Upper lobe of left lung (tissue), 6 donors: ENCODE measurements at regions not wholly inside any gene's neighbourhood (a gene's known extent, or its start where the extent isn't known, plus 50 kb on each side); places are given as distances from the start of the nearest gene placed in this dataset.
A peak's percentile ranks its signal among the peaks of the same experiment; 100 is the strongest.

ENCODE experiments used
- ATAC-seq, 2 donors: fragments of 200-7000 bp; cut with Tn5 transposase; one replicate each; pipeline ENCODE4 v1.9.1; 2022; ENCODE audit warnings: mild to moderate bottlenecking in 2 of 2, moderate library complexity in 2 of 2; ENCODE audit not compliant: low FRiP score in 2 of 2
- DNase-seq, 2 donors: peaks; one replicate each; pipeline ENCODE4 v3.0.0-alpha.2; 2019 to 2020
- H3K27ac ChIP-seq, 4 donors: fragments of 200-600 bp; sonication (generic); one replicate each; pipeline ENCODE4 v1.5.1; 2016 to 2019
- H3K27me3 ChIP-seq, 4 donors: fragments of 200-600 bp; sonication (generic); one replicate each; pipeline ENCODE4 v1.5.1; 2017 to 2019
- H3K36me3 ChIP-seq, 4 donors: fragments of 200-600 bp; sonication (generic); one replicate each; pipeline ENCODE4 v1.5.1; 2016 to 2019
- H3K4me1 ChIP-seq, 4 donors: fragments of 200-600 bp; sonication (generic); one replicate each; pipeline ENCODE4 v1.5.1; 2018 to 2019
- H3K4me3 ChIP-seq, 4 donors: fragments of 200-600 bp; sonication (generic); one replicate each; pipeline ENCODE4 v1.5.1; 2017 to 2019; ENCODE audit warnings: mild to moderate bottlenecking in 2 of 4, moderate library complexity in 1 of 4
- H3K9me3 ChIP-seq, 4 donors: fragments of 200-600 bp; sonication (generic); one replicate each; pipeline ENCODE4 v1.5.1; 2018 to 2019
- CTCF ChIP-seq, 6 experiments: fragments of 450-650 bp in 4 of 6; fragments of 200-600 bp in 2 of 6; sonication (generic) in 2 of 6; IDR thresholded peaks; one replicate each; pipeline ENCODE4 v1.5.1; 2016 to 2019; ENCODE audit warnings: antibody characterized with exemption in 6 of 6
- EP300 ChIP-seq, 4 donors: sonication (generic); formaldehyde crosslinking; IDR thresholded peaks; one replicate each; pipeline ENCODE4 v1.5.1; 2017; ENCODE audit warnings: antibody characterized with exemption in 4 of 4, control low read depth in 2 of 4
- POLR2A ChIP-seq, 4 donors: fragments of 450-650 bp; IDR thresholded peaks; one replicate each; pipeline ENCODE4 v1.5.1; 2016 to 2017; ENCODE audit warnings: antibody characterized with exemption in 4 of 4, mild to moderate bottlenecking in 2 of 4
- POLR2AphosphoS5 ChIP-seq, 2 donors: sonication (generic); formaldehyde crosslinking; IDR thresholded peaks; one replicate each; pipeline ENCODE4 v1.5.1; 2017; ENCODE audit warnings: antibody characterized with exemption in 2 of 2
- WGBS, 2 donors: methylation state at CpG; one replicate each; pipeline ENCODE4 v1.1.5; 2017 to 2018; 5-methylcytosine and 5-hydroxymethylcytosine counted together
- donor health status: DM: no; HTN: no; CAD: no; lungs with moderate emphysema.
- donor health status: DM: no; HTN: yes; CAD: no; lungs with severe emphysema.

GRCh38 chr6:8914700-8915099 lies 479.4 kb upstream of the SLC35B3 start:
- WGBS, 2 donors = 91 to 93% methylated on average over 9 of the region's 9 CpGs
- Histone ChIP-seq H3K27me3 (no peaks in the 10 kb centered on the region), H3K4me3 (no peak overlapping the region), H3K4me1 (no peaks in the 10 kb centered on the region), H3K27ac (no peak overlapping the region), H3K36me3 (no peaks in the 10 kb centered on the region), H3K9me3 (peaks cover 0 to 8% (median 0%) of the 10 kb centered on the region in 4 donors)
- DNase-seq = no peak
- no peak for ATAC-seq
- TF ChIP-seq POLR2AphosphoS5 (IDR thresholded peaks at IDR 0.05) = no peak
- TF ChIP-seq EP300 (IDR thresholded peaks at IDR 0.05) = no peak
- TF ChIP-seq CTCF (IDR thresholded peaks at IDR 0.05) = no peak
- no peak for TF ChIP-seq POLR2A (IDR thresholded peaks at IDR 0.05)

- WGBS, 2 donors = 74 to 82% methylated on average over 3 of the region's 3 CpGs
- Histone ChIP-seq H3K4me3 (no peak overlapping the region), H3K9me3 (peaks cover 0 to 8% (median 0%) of the 10 kb centered on the region in 4 donors), H3K27ac (no peak overlapping the region), H3K27me3 (no peaks in the 10 kb centered on the region), H3K4me1 (no peaks in the 10 kb centered on the region), H3K36me3 (no peaks in the 10 kb centered on the region)
- ATAC-seq (no peak), DNase-seq (no peak)
- TF ChIP-seq EP300 (IDR thresholded peaks at IDR 0.05) = no peak
- no peak for TF ChIP-seq POLR2A (IDR thresholded peaks at IDR 0.05)
- TF ChIP-seq CTCF (IDR thresholded peaks at IDR 0.05) = no peak
- TF ChIP-seq POLR2AphosphoS5 (IDR thresholded peaks at IDR 0.05) = no peak
Measured at GRCh38 chr6:8908638-8909037, 473.3 kb upstream of the SLC35B3 start.

- H3K27me3 ChIP-seq = no peaks in the 10 kb centered on the region
- no peak overlapping the region for H3K4me3 ChIP-seq
- TF ChIP-seq POLR2A (IDR thresholded peaks at IDR 0.05) = no peak
- TF ChIP-seq POLR2AphosphoS5 (IDR thresholded peaks at IDR 0.05) = no peak
- no peak for TF ChIP-seq CTCF (IDR thresholded peaks at IDR 0.05)
- TF ChIP-seq EP300 (IDR thresholded peaks at IDR 0.05) = no peak
- H3K4me1 ChIP-seq = no peaks in the 10 kb centered on the region
- no peak overlapping the region for H3K27ac ChIP-seq
- no peaks in the 10 kb centered on the region for H3K36me3 ChIP-seq
- ATAC-seq (no peak), DNase-seq (no peak)
- no peaks in the 10 kb centered on the region for H3K9me3 ChIP-seq
Measured at GRCh38 chr6:8906699-8907098, 471.4 kb upstream of the SLC35B3 start.

GRCh38 chr6:8905757-8906156 lies 470.4 kb upstream of the SLC35B3 start:
- H3K4me3 ChIP-seq = no peak overlapping the region
- H3K4me1 ChIP-seq = no peaks in the 10 kb centered on the region
- 7 to 26% methylated on average over 2 of the region's 2 CpGs for WGBS, 2 donors
- H3K36me3 ChIP-seq = no peaks in the 10 kb centered on the region
- DNase-seq = peak in 1 of 2 donors; percentile 57
- no peak overlapping the region for H3K27ac ChIP-seq
- no peaks in the 10 kb centered on the region for H3K9me3 ChIP-seq
- no peaks in the 10 kb centered on the region for H3K27me3 ChIP-seq
- no peak for TF ChIP-seq POLR2A (IDR thresholded peaks at IDR 0.05)
- no peak for TF ChIP-seq CTCF (IDR thresholded peaks at IDR 0.05)
- no peak for TF ChIP-seq POLR2AphosphoS5 (IDR thresholded peaks at IDR 0.05)
- peak in 1 of 4 donors; percentile 60 for TF ChIP-seq EP300 (IDR thresholded peaks at IDR 0.05)
- ATAC-seq = no peak

GRCh38 chr6:8904754-8905153 lies 469.4 kb upstream of the SLC35B3 start:
- no peak overlapping the region for H3K27ac ChIP-seq
- 56 to 63% methylated on average over 3 of the region's 3 CpGs for WGBS, 2 donors
- H3K9me3 ChIP-seq = no peaks in the 10 kb centered on the region
- H3K4me3 ChIP-seq = no peak overlapping the region
- H3K36me3 ChIP-seq = no peaks in the 10 kb centered on the region
- TF ChIP-seq CTCF (IDR thresholded peaks at IDR 0.05) (no peak), POLR2A (IDR thresholded peaks at IDR 0.05) (no peak), EP300 (IDR thresholded peaks at IDR 0.05) (no peak), POLR2AphosphoS5 (IDR thresholded peaks at IDR 0.05) (no peak)
- H3K27me3 ChIP-seq = no peaks in the 10 kb centered on the region
- ATAC-seq = no peak
- DNase-seq = no peak
- H3K4me1 ChIP-seq = no peaks in the 10 kb centered on the region
